ENCODE measurements at regions not wholly inside any gene's neighbourhood (a gene's known extent, or its start where the extent isn't known, plus 50 kb on each side); places are given as distances from the start of the nearest gene placed in this dataset.

DNA sequence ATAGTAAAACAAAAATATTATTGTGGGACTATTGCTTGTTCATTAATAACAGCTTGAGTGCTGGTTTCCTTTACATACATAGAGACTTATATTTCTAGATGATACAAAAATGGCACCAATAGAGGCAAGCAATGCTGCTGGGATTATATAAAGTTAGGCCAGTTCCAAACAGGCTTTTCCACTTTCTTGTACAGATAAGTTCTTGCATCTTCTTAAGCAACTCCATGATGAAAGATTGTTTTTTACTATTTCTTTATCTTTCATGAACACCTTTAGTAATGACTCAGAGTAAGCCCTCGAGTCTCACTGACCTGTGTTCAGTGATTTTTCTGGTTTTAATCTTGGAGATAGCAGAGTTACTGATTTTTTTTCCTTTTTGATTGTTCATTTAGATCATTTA lies 324.4 kb downstream of the PRR16 start:
- TF ChIP-seq, protein P1, sequence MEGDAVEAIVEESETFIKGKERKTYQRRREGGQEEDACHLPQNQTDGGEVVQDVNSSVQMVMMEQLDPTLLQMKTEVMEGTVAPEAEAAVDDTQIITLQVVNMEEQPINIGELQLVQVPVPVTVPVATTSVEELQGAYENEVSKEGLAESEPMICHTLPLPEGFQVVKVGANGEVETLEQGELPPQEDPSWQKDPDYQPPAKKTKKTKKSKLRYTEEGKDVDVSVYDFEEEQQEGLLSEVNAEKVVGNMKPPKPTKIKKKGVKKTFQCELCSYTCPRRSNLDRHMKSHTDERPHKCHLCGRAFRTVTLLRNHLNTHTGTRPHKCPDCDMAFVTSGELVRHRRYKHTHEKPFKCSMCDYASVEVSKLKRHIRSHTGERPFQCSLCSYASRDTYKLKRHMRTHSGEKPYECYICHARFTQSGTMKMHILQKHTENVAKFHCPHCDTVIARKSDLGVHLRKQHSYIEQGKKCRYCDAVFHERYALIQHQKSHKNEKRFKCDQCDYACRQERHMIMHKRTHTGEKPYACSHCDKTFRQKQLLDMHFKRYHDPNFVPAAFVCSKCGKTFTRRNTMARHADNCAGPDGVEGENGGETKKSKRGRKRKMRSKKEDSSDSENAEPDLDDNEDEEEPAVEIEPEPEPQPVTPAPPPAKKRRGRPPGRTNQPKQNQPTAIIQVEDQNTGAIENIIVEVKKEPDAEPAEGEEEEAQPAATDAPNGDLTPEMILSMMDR (IDR thresholded peaks at IDR 0.05): no peak
- TF ChIP-seq POLR2A (IDR thresholded peaks at IDR 0.05): no peak
- no peak for TF ChIP-seq POLR2AphosphoS5 (IDR thresholded peaks at IDR 0.05)
